Thyroid gland (tissue), 4 donors: ENCODE measurements at regions not wholly inside any gene's neighbourhood (a gene's known extent, or its start where the extent isn't known, plus 50 kb on each side); places are given as distances from the start of the nearest gene placed in this dataset.

Source experiments
- DNase-seq, 2 donors: peaks; one replicate each; pipeline ENCODE4 v3.0.0-alpha.2; 2019
- H3K27ac ChIP-seq, 3 donors: fragments of 200-600 bp; sonication (generic); 1 replicate in 2 of 3; 2 replicates in 1 of 3; pipeline ENCODE4 v1.5.1; 2016 to 2019; ENCODE audit warnings: mild to moderate bottlenecking in 1 of 3, moderate library complexity in 1 of 3
- H3K27me3 ChIP-seq: fragments of 200-600 bp; sonication (generic); one replicate; pipeline ENCODE4 v1.5.1; 2019
- H3K36me3 ChIP-seq, 2 donors: fragments of 200-600 bp; sonication (generic); one replicate each; pipeline ENCODE4 v1.5.1; 2016 to 2019
- H3K4me1 ChIP-seq, 2 donors: fragments of 200-600 bp; sonication (generic); one replicate each; pipeline ENCODE4 v1.5.1; 2017 to 2019
- H3K4me3 ChIP-seq, 3 donors: fragments of 200-600 bp; sonication (generic); replicated peaks in 1 of 3; 1 replicate in 2 of 3; 2 replicates in 1 of 3; pipeline ENCODE4 v1.5.1; 2016; ENCODE audit warnings: mild to moderate bottlenecking in 1 of 3
- H3K9me3 ChIP-seq: fragments of 200-600 bp; sonication (generic); one replicate; pipeline ENCODE4 v1.5.1; 2017
- POLR2A ChIP-seq, 2 donors: fragments of 450-650 bp; IDR thresholded peaks; one replicate each; pipeline ENCODE4 v1.6.1; 2017; ENCODE audit warnings: antibody characterized with exemption in 2 of 2, mild to moderate bottlenecking in 2 of 2, moderate library complexity in 1 of 2
- WGBS, 2 donors: methylation state at CpG; one replicate each; pipeline ENCODE4 v1.1.5; 2017; 5-methylcytosine and 5-hydroxymethylcytosine counted together
- intact Hi-C: fragments of 100-400 bp; cut with DNase I; formaldehyde crosslinking; loops from one replicate; pipeline ENCODE4 v1.15.1; 2023
- TF ChIP-seq, protein P1 (sequence below), 6 experiments: fragments of 200-600 bp in 3 of 6; fragments of 450-650 bp in 3 of 6; sonication (generic) in 3 of 6; IDR thresholded peaks; one replicate each; pipeline ENCODE4 v1.5.1; 2016 to 2019; ENCODE audit warnings: antibody characterized with exemption in 6 of 6, mild to moderate bottlenecking in 2 of 6, inconsistent platforms in 1 of 6, moderate library complexity in 1 of 6

DNA sequence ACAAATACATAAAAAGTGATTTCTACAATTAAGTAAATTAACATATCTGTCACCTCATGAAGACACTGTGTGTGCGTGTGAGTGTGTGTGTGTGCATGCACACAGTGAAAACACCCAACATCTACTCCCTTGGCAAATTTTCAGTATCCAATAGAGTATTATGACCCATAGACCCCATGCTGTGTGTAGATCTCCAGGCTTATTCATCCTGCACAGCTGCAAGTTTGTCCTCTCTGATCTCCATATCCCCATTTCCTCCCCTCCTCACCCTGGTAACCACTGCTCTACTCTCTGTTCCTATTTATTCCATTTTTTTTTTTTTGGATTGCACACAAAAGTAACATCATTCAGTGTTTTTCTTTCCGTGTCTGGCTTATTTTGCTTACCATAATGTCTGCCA, 391.0 kb downstream of the SOX11 start:
- H3K9me3 ChIP-seq: no peaks in the 10 kb centered on the region
- H3K4me3 ChIP-seq: no peak overlapping the region
- intact Hi-C loops: no loop called here
- H3K36me3 ChIP-seq: no peaks in the 10 kb centered on the region
- DNase-seq: no peak
- no peak overlapping the region for H3K27ac ChIP-seq
- H3K4me1 ChIP-seq: no peaks in the 10 kb centered on the region
- 76 to 84% methylated on average over 2 of the region's 2 CpGs for WGBS, 2 donors
- no peaks in the 10 kb centered on the region for H3K27me3 ChIP-seq
- TF ChIP-seq, protein P1, sequence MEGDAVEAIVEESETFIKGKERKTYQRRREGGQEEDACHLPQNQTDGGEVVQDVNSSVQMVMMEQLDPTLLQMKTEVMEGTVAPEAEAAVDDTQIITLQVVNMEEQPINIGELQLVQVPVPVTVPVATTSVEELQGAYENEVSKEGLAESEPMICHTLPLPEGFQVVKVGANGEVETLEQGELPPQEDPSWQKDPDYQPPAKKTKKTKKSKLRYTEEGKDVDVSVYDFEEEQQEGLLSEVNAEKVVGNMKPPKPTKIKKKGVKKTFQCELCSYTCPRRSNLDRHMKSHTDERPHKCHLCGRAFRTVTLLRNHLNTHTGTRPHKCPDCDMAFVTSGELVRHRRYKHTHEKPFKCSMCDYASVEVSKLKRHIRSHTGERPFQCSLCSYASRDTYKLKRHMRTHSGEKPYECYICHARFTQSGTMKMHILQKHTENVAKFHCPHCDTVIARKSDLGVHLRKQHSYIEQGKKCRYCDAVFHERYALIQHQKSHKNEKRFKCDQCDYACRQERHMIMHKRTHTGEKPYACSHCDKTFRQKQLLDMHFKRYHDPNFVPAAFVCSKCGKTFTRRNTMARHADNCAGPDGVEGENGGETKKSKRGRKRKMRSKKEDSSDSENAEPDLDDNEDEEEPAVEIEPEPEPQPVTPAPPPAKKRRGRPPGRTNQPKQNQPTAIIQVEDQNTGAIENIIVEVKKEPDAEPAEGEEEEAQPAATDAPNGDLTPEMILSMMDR (IDR thresholded peaks at IDR 0.05): no peak
- TF ChIP-seq POLR2A (IDR thresholded peaks at IDR 0.05): no peak

GRCh38 chr2:6089474-6089873, 397.3 kb downstream of the SOX11 start:
- intact Hi-C loops: no loop called here
- H3K36me3 ChIP-seq: no peaks in the 10 kb centered on the region
- no peak overlapping the region for H3K4me3 ChIP-seq
- WGBS, 2 donors: 82% methylated on average over 3 of the region's 3 CpGs
- TF ChIP-seq, protein P1 (IDR thresholded peaks at IDR 0.05): no peak
- no peak for TF ChIP-seq POLR2A (IDR thresholded peaks at IDR 0.05)
- H3K27me3 ChIP-seq: no peaks in the 10 kb centered on the region
- no peak for DNase-seq
- H3K4me1 ChIP-seq: no peaks in the 10 kb centered on the region
- H3K27ac ChIP-seq: no peak overlapping the region
- H3K9me3 ChIP-seq: no peaks in the 10 kb centered on the region

- no peak for DNase-seq
- H3K4me3 ChIP-seq: no peak overlapping the region
- no peaks in the 10 kb centered on the region for H3K27me3 ChIP-seq
- 93% methylated on average over 3 of the region's 3 CpGs for WGBS, 2 donors
- intact Hi-C loops: no loop called here
- H3K36me3 ChIP-seq: no peaks in the 10 kb centered on the region
- TF ChIP-seq POLR2A (IDR thresholded peaks at IDR 0.05): no peak
- TF ChIP-seq, protein P1 (IDR thresholded peaks at IDR 0.05): no peak
- no peak overlapping the region for H3K27ac ChIP-seq
- no peaks in the 10 kb centered on the region for H3K4me1 ChIP-seq
- H3K9me3 ChIP-seq: no peaks in the 10 kb centered on the region
These were observed 411.2 kb downstream of the SOX11 start for GRCh38 chr2:6103372-6103771.

- WGBS, 2 donors: 70 to 71% methylated on average over 3 of the region's 3 CpGs
These were observed 411.8 kb downstream of the SOX11 start for GRCh38 chr2:6103949-6104348.

GRCh38 chr2:6107290-6107689, 415.1 kb downstream of the SOX11 start:
- H3K27me3 ChIP-seq: no peaks in the 10 kb centered on the region
- no peak for TF ChIP-seq POLR2A (IDR thresholded peaks at IDR 0.05)
- TF ChIP-seq, protein P1 (IDR thresholded peaks at IDR 0.05): no peak
- no peaks in the 10 kb centered on the region for H3K4me1 ChIP-seq
- no peak overlapping the region for H3K27ac ChIP-seq
- intact Hi-C loops: no loop called here
- no peaks in the 10 kb centered on the region for H3K36me3 ChIP-seq
- no peak overlapping the region for H3K4me3 ChIP-seq
- WGBS, 2 donors: 86 to 93% methylated on average over 4 of the region's 4 CpGs
- H3K9me3 ChIP-seq: no peaks in the 10 kb centered on the region
- no peak for DNase-seq

More at GRCh38 chr2:6103949-6104348, 411.8 kb downstream of the SOX11 start:
- Histone ChIP-seq H3K27ac (no peak overlapping the region), H3K27me3 (no peaks in the 10 kb centered on the region), H3K4me3 (no peak overlapping the region), H3K9me3 (no peaks in the 10 kb centered on the region), H3K4me1 (no peaks in the 10 kb centered on the region), H3K36me3 (no peaks in the 10 kb centered on the region)
- TF ChIP-seq POLR2A (IDR thresholded peaks at IDR 0.05): no peak
- TF ChIP-seq, protein P1 (IDR thresholded peaks at IDR 0.05): no peak
- DNase-seq: no peak
- intact Hi-C loops: no loop called here
